ENCODE measurements at regions not wholly inside any gene's neighbourhood (a gene's known extent, or its start where the extent isn't known, plus 50 kb on each side); places are given as distances from the start of the nearest gene placed in this dataset.

GRCh38 chr15:37794947-37795346 is 139.5 kb upstream of the TMCO5A start:
- DNase-seq, result no peak

DNA sequence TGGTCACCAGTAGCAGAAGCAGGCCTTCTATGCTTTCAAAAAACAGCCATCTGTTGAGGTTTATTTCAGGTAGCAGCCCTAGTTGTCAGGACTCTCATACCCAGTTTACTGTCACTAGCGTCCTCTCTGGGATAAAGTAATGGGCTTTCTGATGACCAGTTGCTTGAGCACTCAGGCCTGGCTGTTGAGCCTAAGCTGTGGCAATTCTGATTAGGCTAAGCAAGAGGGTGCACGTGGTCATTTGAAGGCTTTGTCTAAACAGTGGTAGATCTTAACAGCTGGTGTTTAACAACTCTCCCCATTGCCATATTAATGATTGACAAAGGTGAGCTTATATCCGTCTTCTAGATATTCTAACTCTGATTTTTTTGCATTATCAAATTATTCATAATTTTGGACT is 132.9 kb upstream of the TMCO5A start:
- no peak for DNase-seq

- no peak for DNase-seq
Measured at GRCh38 chr15:37806808-37807207, 127.6 kb upstream of the TMCO5A start.

DNA sequence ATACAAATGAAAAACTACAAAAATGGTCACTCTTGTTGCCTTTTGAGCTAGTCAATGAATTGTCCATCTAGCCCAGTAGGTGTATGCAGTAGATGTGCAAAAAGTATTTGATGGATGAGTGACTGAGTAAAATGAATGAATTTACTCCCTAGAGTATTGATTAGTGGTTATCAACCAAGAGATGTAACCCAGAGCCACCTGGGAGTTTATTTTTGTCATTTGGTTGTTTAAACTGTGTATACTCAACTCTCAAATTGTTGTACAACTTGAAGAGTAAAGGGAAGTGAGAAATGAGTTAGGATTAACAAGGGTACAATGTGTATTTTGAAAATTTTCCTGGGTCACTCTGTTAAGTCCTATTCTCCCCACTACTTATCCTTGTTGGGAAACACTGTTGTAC is 124.1 kb upstream of the TMCO5A start:
- DNase-seq, result no peak

- DNase-seq, result no peak
Measured at GRCh38 chr15:37813306-37813705, 121.1 kb upstream of the TMCO5A start.

DNA sequence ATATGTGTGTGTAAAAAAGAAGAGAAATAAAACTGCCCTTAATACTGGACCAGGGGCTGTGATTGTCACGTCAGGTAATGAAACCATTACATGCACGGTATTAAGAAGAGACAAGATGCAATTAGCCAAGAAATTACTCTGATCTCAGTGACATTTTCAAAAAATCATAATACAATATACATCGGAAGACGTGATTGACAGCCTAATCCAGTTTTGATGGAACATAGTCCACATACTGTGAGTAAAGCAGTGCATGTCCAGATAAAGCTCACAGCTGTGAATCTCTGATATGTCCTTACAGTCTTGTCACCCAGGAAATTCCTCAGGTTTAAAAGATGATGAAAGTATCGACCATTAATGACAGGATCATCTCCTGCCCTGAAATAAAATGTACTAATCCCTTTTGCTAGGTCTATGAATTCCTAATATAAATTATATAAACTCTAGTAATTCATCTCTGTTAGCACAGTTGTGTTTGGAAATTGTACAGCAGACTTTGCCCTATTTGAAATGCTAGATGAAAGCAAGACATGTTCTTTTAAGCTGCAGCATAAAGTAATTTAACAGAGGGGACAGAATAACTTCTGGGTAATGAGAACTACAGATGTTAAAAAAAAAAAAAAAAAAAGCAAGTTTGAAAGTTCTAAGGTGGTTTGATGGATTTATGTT is 119.5 kb upstream of the TMCO5A start:
- no peak for DNase-seq

DNA sequence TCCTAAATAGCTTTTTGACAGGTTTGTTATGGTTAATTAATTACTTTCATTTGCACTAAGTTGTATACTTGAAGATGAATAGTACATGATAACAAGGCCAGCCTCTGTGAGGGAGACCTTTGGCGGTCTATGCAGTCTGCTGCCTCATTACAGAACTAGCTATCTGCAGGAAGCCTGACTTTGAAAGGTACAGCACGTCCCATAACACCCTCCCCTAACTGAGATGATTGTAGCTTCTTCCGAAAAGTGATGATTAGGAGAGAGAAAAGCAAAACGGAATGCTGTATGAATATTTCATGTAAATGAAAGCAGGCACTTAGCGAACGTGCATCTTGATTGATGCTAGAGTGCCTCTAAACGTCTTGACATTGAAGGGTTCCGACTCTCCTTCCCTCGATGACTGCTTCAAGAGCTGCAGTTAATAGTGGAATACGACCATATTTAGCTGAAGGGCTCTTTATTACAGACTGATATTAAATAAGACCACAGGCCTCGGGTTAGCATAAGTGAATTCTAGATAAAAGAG is 116.2 kb upstream of the TMCO5A start:
- DNase-seq, result no peak

DNA sequence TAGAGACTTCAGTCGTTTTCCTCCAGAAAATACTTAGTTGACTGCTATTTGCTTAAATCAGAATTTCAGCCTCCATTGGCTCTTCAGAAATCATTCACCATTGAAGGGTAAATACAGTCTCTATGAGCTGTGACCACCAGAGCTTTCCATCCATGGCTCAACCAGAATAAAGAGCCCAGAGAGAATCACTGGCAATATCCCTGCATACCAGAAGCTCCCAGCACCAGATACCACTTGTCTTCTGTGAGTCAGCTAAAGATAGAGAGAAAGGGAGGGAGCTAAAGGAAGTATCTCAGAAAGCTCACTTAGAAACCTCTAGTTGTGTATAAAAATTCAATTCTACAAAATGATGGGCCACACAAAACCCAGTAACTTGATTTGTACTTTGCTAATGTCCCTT is 115.2 kb upstream of the TMCO5A start:
- no peak for DNase-seq

GRCh38 chr15:37820380-37821128 is 113.9 kb upstream of the TMCO5A start:
- no peak for DNase-seq

GRCh38 chr15:37823601-37824275 is 110.7 kb upstream of the TMCO5A start:
- DNase-seq, result no peak

DNA sequence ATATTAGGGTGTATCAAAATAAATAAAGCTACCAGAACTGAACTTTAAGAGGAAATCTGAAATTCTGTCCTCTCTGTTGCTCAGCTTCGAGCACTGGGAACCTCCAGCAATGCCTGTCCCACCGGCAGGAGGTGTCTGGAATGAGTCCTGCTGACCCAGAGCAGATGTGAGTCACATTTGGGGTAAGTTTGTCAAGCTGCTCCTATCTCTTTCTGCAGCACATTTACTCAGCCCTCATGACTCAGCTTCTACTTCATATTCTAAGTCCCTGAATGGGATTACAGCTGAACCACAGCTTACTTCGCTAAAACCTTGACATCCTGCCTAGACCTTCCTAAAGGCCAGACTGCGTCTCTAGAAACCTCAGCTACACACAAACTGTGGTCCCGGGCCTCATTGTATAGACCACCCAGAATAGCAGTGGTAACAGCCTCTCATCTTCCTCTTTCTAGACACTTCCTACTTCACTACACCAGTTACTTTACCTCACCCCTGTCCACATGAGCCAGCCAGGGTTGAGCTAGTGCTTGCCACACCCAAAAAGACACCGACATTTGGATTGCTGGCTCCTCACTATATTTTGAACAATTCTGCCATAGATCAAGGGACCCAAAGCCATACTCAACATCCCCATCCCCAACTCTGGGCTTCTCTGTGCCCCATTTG is 109.6 kb upstream of the TMCO5A start:
- DNase-seq, result no peak

DNA sequence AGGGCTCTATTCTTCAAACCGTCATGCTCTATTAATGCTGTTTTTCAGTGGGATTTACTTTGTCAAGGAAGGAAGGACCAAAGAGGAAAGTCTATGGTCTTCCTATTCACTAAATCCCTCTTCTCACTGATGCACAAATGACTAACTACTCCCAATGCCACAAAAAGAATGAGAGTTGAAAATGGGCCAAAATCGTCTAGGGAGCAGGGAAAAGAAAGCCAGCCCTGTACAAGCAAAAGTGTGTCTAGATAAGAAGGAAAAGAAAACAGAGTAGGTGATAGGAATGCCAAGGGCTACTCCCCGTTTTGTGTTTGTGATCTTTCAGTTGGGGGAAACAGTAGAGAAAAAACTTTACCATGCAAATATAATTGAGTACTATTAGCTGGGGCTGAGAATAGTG is 97.2 kb upstream of the TMCO5A start:
- no peak for DNase-seq

GRCh38 chr15:37847776-37848175 is 86.7 kb upstream of the TMCO5A start:
- no peak for DNase-seq

- DNase-seq, result no peak
Measured at GRCh38 chr15:37856109-37856508, 78.3 kb upstream of the TMCO5A start.

DNA sequence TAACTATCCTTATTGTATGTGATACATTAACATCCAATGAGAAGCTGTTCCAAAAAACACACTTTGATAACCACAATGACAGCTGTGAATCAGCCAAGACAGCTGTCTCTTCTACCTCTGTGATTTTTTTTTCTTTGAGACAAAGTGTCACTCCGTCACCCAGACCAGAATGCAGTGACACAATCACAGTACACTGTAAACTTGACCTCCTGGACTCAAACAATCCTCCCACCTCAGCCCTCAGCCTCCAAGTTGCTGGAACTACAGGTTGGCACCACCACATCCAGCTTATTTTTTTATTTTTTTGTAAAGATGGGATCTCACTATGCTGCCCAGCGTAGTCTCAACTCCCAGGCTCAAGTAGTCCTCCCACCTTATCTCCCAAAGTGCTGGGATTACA is 73.5 kb upstream of the TMCO5A start:
- DNase-seq, result no peak

GRCh38 chr15:37865687-37866086 is 68.8 kb upstream of the TMCO5A start:
- no peak for DNase-seq

- no peak for DNase-seq
Measured at GRCh38 chr15:37870711-37871110, 63.7 kb upstream of the TMCO5A start.

- DNase-seq, result no peak
Measured at GRCh38 chr15:37872661-37873060, 61.8 kb upstream of the TMCO5A start.

GRCh38 chr15:37873336-37873735 is 61.1 kb upstream of the TMCO5A start:
- no peak for DNase-seq

DNA sequence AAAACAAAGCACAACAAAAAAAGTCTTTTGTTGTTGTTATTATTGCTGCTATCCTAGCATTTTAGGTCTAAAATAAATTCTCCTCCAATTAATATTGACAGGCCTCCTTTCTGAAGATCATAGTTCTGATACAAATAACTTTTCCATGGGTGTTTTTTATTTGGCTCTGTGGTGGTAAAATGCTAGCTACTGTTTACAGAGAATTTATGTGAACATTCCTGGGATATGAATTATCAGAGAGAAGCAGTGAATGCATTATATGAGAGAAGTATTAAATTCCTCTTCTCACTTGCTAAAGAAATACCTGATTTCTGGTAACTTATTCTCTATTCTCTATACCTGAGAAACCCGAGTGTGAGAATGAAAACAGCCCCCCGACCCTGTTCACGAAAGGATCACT is 57.5 kb upstream of the TMCO5A start:
- DNase-seq, result no peak

DNA sequence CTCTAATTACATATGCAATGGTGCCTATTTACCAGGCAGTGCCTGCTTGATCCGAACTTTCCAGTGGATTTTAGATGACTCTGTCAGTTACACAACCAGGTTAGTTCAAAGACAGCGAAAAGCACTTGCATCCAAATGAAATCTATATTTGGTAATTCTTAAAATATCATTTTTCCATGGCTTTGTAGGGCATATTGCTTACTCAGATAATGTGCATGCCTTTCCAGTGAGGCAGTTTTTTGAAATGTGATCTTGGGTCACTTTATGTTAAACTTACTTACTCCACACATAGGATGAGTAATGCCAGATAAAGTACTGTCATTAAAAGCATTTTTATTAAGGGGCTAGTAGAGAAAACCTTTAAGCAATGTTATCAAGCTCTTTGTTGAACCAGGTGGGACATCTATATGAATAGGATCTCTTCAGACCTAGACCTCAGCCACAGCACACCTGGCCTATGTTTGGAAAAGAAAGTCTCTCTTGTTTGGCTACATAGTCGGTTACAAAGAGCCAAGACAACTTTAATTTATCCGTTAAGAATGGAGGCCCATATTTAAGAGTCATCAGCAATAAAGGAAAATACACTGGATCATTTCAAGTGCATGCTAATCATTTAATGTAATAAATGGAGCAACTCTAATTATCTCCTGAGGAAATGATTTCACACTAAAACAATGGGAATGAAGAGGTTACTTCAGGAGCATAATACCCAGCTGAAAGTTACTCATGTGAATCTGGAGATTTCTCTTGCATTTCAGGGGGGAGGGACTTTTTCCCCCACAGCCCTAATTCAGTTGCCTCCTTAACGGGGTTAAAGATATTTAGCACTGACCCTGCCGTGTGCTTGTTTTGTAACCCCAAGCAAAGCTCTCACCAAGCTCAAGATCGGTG is 56.3 kb upstream of the TMCO5A start:
- no peak for DNase-seq
